Naive thymus-derived CD4-positive, alpha-beta T cell (primary cell): ENCODE measurements at regions not wholly inside any gene's neighbourhood (a gene's known extent, or its start where the extent isn't known, plus 50 kb on each side); places are given as distances from the start of the nearest gene placed in this dataset.

Experiments used
- ATAC-seq: fragments of 150-1000 bp; cut with Tn5 transposase; 2 replicates; pipeline ENCODE4 v1.10.0; 2021; ENCODE audit warnings: mild to moderate bottlenecking, moderate library complexity
- CTCF ChIA-PET: fragments of 350-600 bp; sonication (Branson Sonifier 250); formaldehyde crosslinking; loops from one replicate; lab custom pipeline; 2021; ENCODE audit warnings: antibody characterized with exemption; lab: Charles Lee
- POLR2A ChIA-PET: fragments of 350-600 bp; sonication (Branson Sonifier 250); formaldehyde crosslinking; loops from one replicate; lab custom pipeline; 2021; ENCODE audit warnings: antibody characterized with exemption, inconsistent platforms; lab: Charles Lee
- DNase-seq, 9 donors: peaks; one replicate each; pipeline versions ENCODE4 v3.0.0 to v3.0.0-alpha.2; 2020 to 2022; ENCODE audit warnings: mixed read lengths in 1 of 9
- H3K27ac ChIP-seq: one replicate; pipeline ENCODE4 v1.7.0; 2013; ENCODE audit warnings: mild to moderate bottlenecking, low read depth, low read length, moderate library complexity
- H3K27me3 ChIP-seq, 2 donors: one replicate each; pipeline ENCODE4 v1.7.0; 2013; ENCODE audit warnings: low read length in 2 of 2, mild to moderate bottlenecking in 2 of 2, moderate library complexity in 2 of 2; ENCODE audit not compliant: control insufficient read depth in 2 of 2, insufficient read depth in 2 of 2
- H3K36me3 ChIP-seq, 3 experiments: 1 replicate in 2 of 3; 2 replicates in 1 of 3; pipeline ENCODE4 v1.7.0; 2013; ENCODE audit warnings: low read length in 3 of 3, mild to moderate bottlenecking in 3 of 3, moderate library complexity in 1 of 3; ENCODE audit not compliant: insufficient read depth in 3 of 3, control insufficient read depth in 2 of 3
- H3K4me1 ChIP-seq, 2 donors: one replicate each; pipeline ENCODE4 v1.7.0; 2013; ENCODE audit warnings: low read length in 2 of 2, mild to moderate bottlenecking in 2 of 2, moderate library complexity in 1 of 2; ENCODE audit not compliant: control insufficient read depth in 2 of 2, insufficient read depth in 2 of 2
- H3K4me3 ChIP-seq: 2 replicates; pipeline ENCODE4 v1.7.0; 2013; ENCODE audit warnings: mild to moderate bottlenecking, low read length
- H3K9me3 ChIP-seq, 3 experiments: 1 replicate in 2 of 3; 2 replicates in 1 of 3; pipeline ENCODE4 v1.7.0; 2013; ENCODE audit warnings: low read length in 3 of 3; ENCODE audit not compliant: control insufficient read depth in 2 of 3
- H3K27ac Mint-ChIP-seq, 9 donors: one replicate each; pipeline ENCODE4 v1.8.0; 2020 to 2022; ENCODE audit warnings: mixed read lengths in 9 of 9, mild to moderate bottlenecking in 8 of 9, moderate library complexity in 5 of 9, inconsistent platforms in 2 of 9
- H3K27me3 Mint-ChIP-seq, 5 donors: one replicate each; pipeline ENCODE4 v1.8.0; 2021 to 2022; ENCODE audit warnings: mixed read lengths in 5 of 5, mild to moderate bottlenecking in 1 of 5
- H3K36me3 Mint-ChIP-seq, 5 donors: one replicate each; pipeline ENCODE4 v1.8.0; 2020 to 2022; ENCODE audit warnings: mixed read lengths in 5 of 5, mild to moderate bottlenecking in 3 of 5, inconsistent platforms in 1 of 5
- H3K4me1 Mint-ChIP-seq, 7 donors: one replicate each; pipeline ENCODE4 v1.8.0; 2020 to 2022; ENCODE audit warnings: mixed read lengths in 7 of 7, mild to moderate bottlenecking in 3 of 7, inconsistent platforms in 1 of 7
- H3K4me3 Mint-ChIP-seq, 10 donors: one replicate each; pipeline ENCODE4 v1.8.0; 2020 to 2022; ENCODE audit warnings: mild to moderate bottlenecking in 10 of 10, mixed read lengths in 10 of 10, moderate library complexity in 6 of 10, inconsistent platforms in 2 of 10
- H3K9me3 Mint-ChIP-seq, 11 donors: one replicate each; pipeline ENCODE4 v1.8.0; 2020 to 2022; ENCODE audit warnings: mixed read lengths in 11 of 11, mild to moderate bottlenecking in 4 of 11, inconsistent platforms in 1 of 11, moderate library complexity in 1 of 11
- intact Hi-C, 2 donors: fragments of 100-400 bp; cut with micrococcal nuclease; formaldehyde crosslinking; loops; one replicate each; pipeline ENCODE4 v1.15.1; 2023

DNA sequence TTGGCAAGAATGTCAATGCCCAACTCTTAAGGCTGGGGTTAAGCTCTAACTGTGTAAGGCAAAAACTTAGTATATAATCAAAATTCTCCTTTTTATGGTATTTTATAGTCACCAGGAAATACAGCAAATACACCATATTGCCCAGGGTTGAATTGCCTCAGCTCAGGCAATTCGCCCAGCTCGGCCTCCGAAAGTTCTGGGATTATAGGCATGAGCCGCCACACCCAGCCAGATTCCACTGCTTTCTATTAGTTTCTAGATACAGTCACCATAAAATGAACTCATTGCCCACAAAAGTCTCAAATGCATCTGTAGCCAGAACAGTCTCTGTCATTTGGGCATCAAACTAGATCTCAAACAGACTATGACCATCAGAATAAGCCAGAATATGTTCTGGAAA lies 238.7 kb upstream of the TOX3 start:
- Histone ChIP-seq H3K4me3 (no peak overlapping the region), H3K36me3 (no peaks in the 10 kb centered on the region), H3K27me3 (no peaks in the 10 kb centered on the region), H3K27ac (no peak overlapping the region), H3K9me3 (no peaks in the 10 kb centered on the region), H3K4me1 (no peaks in the 10 kb centered on the region)
- peaks cover 0 to 3% (median 0%) of the 10 kb centered on the region in 5 donors for H3K36me3 Mint-ChIP-seq
- CTCF ChIA-PET: no interaction called here
- intact Hi-C loops: no loop called here
- H3K9me3 Mint-ChIP-seq: peaks cover 0 to 13% (median 0%) of the 10 kb centered on the region in 11 donors
- POLR2A ChIA-PET: no interaction called here
- H3K4me1 Mint-ChIP-seq: no peaks in the 10 kb centered on the region
- H3K27ac Mint-ChIP-seq: no peak overlapping the region
- peaks cover 0 to 19% (median 5%) of the 10 kb centered on the region in 5 donors for H3K27me3 Mint-ChIP-seq
- H3K4me3 Mint-ChIP-seq: no peak overlapping the region
- ATAC-seq (no peak), DNase-seq (no peak)

DNA sequence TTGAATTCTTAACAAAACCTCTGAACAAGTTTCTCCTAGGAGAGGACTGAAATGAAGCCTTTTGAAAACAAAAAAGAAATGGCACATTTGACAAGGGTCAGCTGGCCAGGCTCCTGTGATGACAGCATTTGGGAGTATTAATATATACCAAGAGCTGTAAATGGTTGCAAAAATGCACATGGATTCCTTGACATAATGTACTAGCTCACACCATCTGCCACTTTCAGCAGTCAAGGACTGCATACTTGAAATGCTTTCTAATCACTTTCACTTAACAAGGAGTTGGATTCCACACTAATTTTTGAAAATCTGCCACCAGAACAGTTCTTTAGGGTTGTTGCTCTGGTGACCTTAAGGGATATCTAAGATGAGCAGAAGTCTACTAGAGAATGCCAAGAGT lies 236.7 kb upstream of the TOX3 start:
- DNase-seq (no peak), ATAC-seq (no peak)
- Mint-ChIP-seq H3K4me1 (no peaks in the 10 kb centered on the region), H3K36me3 (peaks cover 0 to 3% (median 0%) of the 10 kb centered on the region in 5 donors), H3K9me3 (peaks cover 0 to 13% (median 0%) of the 10 kb centered on the region in 11 donors), H3K27ac (no peak overlapping the region), H3K27me3 (peaks cover 0 to 19% (median 6%) of the 10 kb centered on the region in 5 donors), H3K4me3 (no peak overlapping the region)
- POLR2A ChIA-PET: no interaction called here
- H3K27ac ChIP-seq: no peak overlapping the region
- no peaks in the 10 kb centered on the region for H3K4me1 ChIP-seq
- CTCF ChIA-PET: no interaction called here
- H3K36me3 ChIP-seq: no peaks in the 10 kb centered on the region
- H3K27me3 ChIP-seq: no peaks in the 10 kb centered on the region
- intact Hi-C loops: no loop called here
- H3K4me3 ChIP-seq: no peak overlapping the region
- no peaks in the 10 kb centered on the region for H3K9me3 ChIP-seq

DNA sequence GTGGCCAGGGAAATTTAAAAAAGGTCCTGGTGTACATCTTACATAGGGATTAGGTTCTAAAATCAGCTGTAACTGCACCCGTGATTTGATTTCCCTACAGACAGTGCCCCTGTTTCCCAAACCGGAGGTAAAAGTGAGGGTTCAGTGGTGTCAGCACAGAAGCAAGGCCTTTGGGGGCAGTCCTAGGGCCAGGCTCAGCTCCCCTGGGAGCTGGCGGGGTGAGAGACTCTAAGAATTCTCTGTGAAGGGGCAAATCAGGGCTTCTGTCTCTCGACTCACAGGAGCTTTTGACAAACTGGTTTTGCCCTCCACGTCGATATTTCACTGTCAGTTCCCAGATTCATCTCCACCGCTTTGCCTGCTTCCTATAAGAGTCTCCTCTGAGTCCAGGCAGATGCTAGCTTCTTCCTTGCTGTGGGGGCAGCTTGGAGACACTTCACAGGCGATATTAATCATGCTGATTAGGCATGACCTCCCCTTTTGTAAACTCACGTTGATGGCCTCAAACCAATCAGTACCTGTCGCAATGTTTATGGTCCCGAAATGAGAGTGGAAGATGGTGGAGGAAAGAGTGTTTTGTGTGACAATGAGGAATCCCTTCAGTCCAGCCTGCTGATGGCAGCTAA lies 234.2 kb upstream of the TOX3 start:
- no peaks in the 10 kb centered on the region for H3K4me1 Mint-ChIP-seq
- CTCF ChIA-PET: no interaction called here
- H3K27me3 Mint-ChIP-seq: peaks cover 0 to 19% (median 6%) of the 10 kb centered on the region in 5 donors
- no peak overlapping the region for H3K27ac ChIP-seq
- H3K36me3 Mint-ChIP-seq: peaks cover 0 to 3% (median 0%) of the 10 kb centered on the region in 5 donors
- H3K4me1 ChIP-seq: no peaks in the 10 kb centered on the region
- ATAC-seq (no peak), DNase-seq (no peak)
- H3K36me3 ChIP-seq: no peaks in the 10 kb centered on the region
- intact Hi-C loops: no loop called here
- H3K4me3 ChIP-seq: no peak overlapping the region
- H3K27ac Mint-ChIP-seq: no peak overlapping the region
- H3K27me3 ChIP-seq: no peaks in the 10 kb centered on the region
- H3K9me3 ChIP-seq: no peaks in the 10 kb centered on the region
- H3K4me3 Mint-ChIP-seq: no peak overlapping the region
- POLR2A ChIA-PET: no interaction called here
- peaks cover 0 to 15% (median 0%) of the 10 kb centered on the region in 11 donors for H3K9me3 Mint-ChIP-seq

DNA sequence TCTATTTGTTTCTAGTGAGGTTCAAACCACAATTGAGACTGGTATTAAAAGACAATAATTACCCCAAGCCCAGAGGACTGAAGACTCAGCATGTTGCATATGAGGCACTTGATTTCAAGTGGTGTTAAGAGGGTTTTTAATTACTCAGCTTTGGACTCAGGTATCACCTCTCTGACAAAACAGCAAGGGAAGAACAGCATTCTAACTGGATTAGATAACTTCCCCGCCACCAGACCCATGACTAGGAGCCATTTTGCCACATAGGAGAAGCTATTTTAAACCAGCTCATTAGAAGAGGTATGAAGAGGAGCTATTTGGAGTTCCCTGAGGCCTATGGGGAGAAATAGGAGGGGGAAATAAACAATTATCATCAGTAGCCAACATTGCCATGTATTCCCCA lies 226.1 kb upstream of the TOX3 start:
- H3K4me1 ChIP-seq: no peaks in the 10 kb centered on the region
- DNase-seq: no peak
- Mint-ChIP-seq H3K36me3 (no peaks in the 10 kb centered on the region), H3K27ac (no peak overlapping the region), H3K4me1 (no peaks in the 10 kb centered on the region), H3K4me3 (no peak overlapping the region), H3K27me3 (peaks cover 0 to 3% (median 0%) of the 10 kb centered on the region in 5 donors), H3K9me3 (peaks cover 0 to 9% (median 0%) of the 10 kb centered on the region in 11 donors)
- no peak for ATAC-seq
- POLR2A ChIA-PET: no interaction called here
- H3K27me3 ChIP-seq: no peaks in the 10 kb centered on the region
- no peaks in the 10 kb centered on the region for H3K9me3 ChIP-seq
- intact Hi-C loops: no loop called here
- CTCF ChIA-PET: no interaction called here
- H3K36me3 ChIP-seq: no peaks in the 10 kb centered on the region
- no peak overlapping the region for H3K27ac ChIP-seq
- no peak overlapping the region for H3K4me3 ChIP-seq

DNA sequence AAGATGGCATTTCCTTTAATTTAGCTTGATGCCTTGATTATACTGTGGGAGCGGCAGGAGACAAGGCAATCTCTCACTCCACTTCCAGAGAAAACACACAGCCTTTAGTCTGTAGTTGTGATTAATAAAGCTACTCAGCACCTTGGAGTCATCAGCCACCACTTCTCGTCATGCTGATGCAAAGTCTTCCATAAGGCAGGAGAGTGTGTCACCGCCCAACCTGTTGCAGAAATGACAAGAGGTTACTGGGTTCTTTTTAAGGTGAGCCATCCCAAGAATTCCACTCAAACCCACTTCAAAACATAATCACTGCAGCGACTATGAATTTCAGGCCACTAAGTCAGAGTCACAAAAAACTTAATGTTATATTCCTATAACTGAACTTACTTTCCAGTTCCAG lies 223.9 kb upstream of the TOX3 start:
- Histone ChIP-seq H3K9me3 (no peaks in the 10 kb centered on the region), H3K27me3 (no peaks in the 10 kb centered on the region), H3K27ac (no peak overlapping the region), H3K4me3 (no peak overlapping the region), H3K4me1 (no peaks in the 10 kb centered on the region), H3K36me3 (no peaks in the 10 kb centered on the region)
- Mint-ChIP-seq H3K4me3 (no peak overlapping the region), H3K27me3 (peaks cover 0 to 4% (median 0%) of the 10 kb centered on the region in 5 donors), H3K36me3 (no peaks in the 10 kb centered on the region), H3K27ac (no peak overlapping the region), H3K9me3 (peaks cover 0 to 5% (median 0%) of the 10 kb centered on the region in 11 donors), H3K4me1 (no peaks in the 10 kb centered on the region)
- intact Hi-C loops: no loop called here
- POLR2A ChIA-PET: no interaction called here
- ATAC-seq: no peak
- no peak for DNase-seq
- CTCF ChIA-PET: no interaction called here

DNA sequence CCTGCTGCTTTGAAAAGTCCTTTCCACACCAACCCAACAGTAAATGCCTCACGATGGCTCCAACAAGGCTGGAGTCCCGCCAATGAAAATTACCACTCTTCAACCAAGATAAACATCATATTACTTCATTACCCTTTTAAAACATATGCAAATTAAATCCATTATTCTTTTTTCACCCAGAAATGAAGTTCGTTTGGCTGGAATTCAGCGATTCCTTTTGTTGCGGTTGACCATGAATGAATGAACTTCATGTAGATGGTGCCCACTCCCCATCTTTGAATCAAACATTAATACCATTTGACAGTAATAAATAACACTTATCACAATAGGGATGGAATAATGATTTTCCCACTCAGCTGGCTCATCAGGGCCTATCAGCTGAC lies 211.5 kb upstream of the TOX3 start:
- H3K27me3 ChIP-seq: no peaks in the 10 kb centered on the region
- peaks cover 0 to 2% (median 0%) of the 10 kb centered on the region in 11 donors for H3K9me3 Mint-ChIP-seq
- no peaks in the 10 kb centered on the region for H3K4me1 ChIP-seq
- no peak overlapping the region for H3K4me3 ChIP-seq
- no peak overlapping the region for H3K4me3 Mint-ChIP-seq
- ATAC-seq (no peak), DNase-seq (no peak)
- H3K27ac ChIP-seq: no peak overlapping the region
- ChIA-PET POLR2A (no interaction called here), CTCF (no interaction called here)
- no peaks in the 10 kb centered on the region for H3K36me3 ChIP-seq
- H3K36me3 Mint-ChIP-seq: no peaks in the 10 kb centered on the region
- H3K9me3 ChIP-seq: no peaks in the 10 kb centered on the region
- H3K27me3 Mint-ChIP-seq: no peaks in the 10 kb centered on the region
- no peaks in the 10 kb centered on the region for H3K4me1 Mint-ChIP-seq
- intact Hi-C loops: no loop called here
- H3K27ac Mint-ChIP-seq: no peak overlapping the region

DNA sequence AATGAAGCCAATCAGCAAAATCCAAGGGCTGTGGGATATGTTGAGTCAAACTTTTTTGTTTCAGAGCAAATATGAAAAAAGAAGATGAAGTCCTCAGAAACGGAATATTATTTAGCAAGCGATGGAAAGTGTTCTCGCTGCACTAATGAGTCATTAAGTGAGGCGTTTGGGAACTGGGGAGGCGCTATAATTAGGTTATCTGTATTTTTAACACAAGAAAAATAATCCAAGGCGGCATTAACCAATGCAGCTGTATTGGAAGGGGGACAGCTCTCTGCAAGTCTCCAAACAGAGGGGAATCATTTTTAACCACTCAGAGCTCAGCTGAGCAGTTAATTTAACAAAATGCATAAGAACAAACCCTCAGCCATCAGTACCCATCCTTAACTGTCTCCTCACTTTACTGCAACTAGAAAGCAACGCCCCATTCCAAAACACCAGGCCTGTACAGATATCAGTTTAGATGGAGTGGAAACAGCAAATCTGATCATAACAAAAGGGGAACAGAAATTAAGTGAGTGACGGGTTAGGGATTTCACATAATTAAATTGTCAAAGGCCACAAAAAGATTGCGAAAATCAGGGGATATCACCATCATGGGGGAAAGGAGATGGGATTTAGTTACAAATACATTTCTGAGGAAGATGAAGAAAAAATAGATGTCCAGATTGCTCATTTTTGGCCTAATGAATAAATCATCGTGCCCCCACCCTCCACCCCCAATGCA lies 211.0 kb upstream of the TOX3 start:
- no peak for DNase-seq
- no peaks in the 10 kb centered on the region for H3K4me1 ChIP-seq
- no peak overlapping the region for H3K4me3 ChIP-seq
- Mint-ChIP-seq H3K9me3 (peaks cover 0 to 2% (median 0%) of the 10 kb centered on the region in 11 donors), H3K4me1 (no peaks in the 10 kb centered on the region), H3K36me3 (no peaks in the 10 kb centered on the region), H3K4me3 (no peak overlapping the region), H3K27me3 (no peaks in the 10 kb centered on the region), H3K27ac (no peak overlapping the region)
- ChIA-PET POLR2A (no interaction called here), CTCF (no interaction called here)
- no peaks in the 10 kb centered on the region for H3K27me3 ChIP-seq
- H3K27ac ChIP-seq: no peak overlapping the region
- intact Hi-C loops: no loop called here
- H3K9me3 ChIP-seq: no peaks in the 10 kb centered on the region
- ATAC-seq: no peak
- no peaks in the 10 kb centered on the region for H3K36me3 ChIP-seq
